ENCODE measurements at regions not wholly inside any gene's neighbourhood (a gene's known extent, or its start where the extent isn't known, plus 50 kb on each side); places are given as distances from the start of the nearest gene placed in this dataset.

- DNase-seq = no peak
These were observed 109.4 kb upstream of the GPRIN3 start for GRCh38 chr4:89416960-89417359.

- DNase-seq = no peak
These were observed 105.9 kb upstream of the GPRIN3 start for GRCh38 chr4:89413518-89413917.

GRCh38 chr4:89411539-89412309 lies 104.1 kb upstream of the GPRIN3 start:
- DNase-seq = peak; percentile 17

GRCh38 chr4:89410687-89411086 lies 103.1 kb upstream of the GPRIN3 start:
- DNase-seq = no peak

GRCh38 chr4:89404530-89404929 lies 96.9 kb upstream of the GPRIN3 start:
- no peak for DNase-seq

GRCh38 chr4:89403826-89404225 lies 96.2 kb upstream of the GPRIN3 start:
- DNase-seq = no peak

- no peak for DNase-seq
These were observed 92.9 kb upstream of the GPRIN3 start for GRCh38 chr4:89400287-89401035.

- DNase-seq = no peak
These were observed 91.0 kb upstream of the GPRIN3 start for GRCh38 chr4:89398644-89399043.

GRCh38 chr4:89398146-89398545 lies 90.5 kb upstream of the GPRIN3 start:
- DNase-seq = no peak

GRCh38 chr4:89397441-89397840 lies 89.8 kb upstream of the GPRIN3 start:
- DNase-seq = no peak

GRCh38 chr4:89382439-89382838 lies 74.8 kb upstream of the GPRIN3 start:
- no peak for DNase-seq

- DNase-seq = no peak
These were observed 73.4 kb upstream of the GPRIN3 start for GRCh38 chr4:89380980-89381379.

- no peak for DNase-seq
These were observed 72.0 kb upstream of the GPRIN3 start for GRCh38 chr4:89379511-89380044.

- DNase-seq = no peak
These were observed 65.8 kb upstream of the GPRIN3 start for GRCh38 chr4:89373394-89373793.

GRCh38 chr4:89371614-89372013 lies 64.0 kb upstream of the GPRIN3 start:
- peak; percentile 26 for DNase-seq

GRCh38 chr4:89369581-89369980 lies 62.0 kb upstream of the GPRIN3 start:
- peak; percentile 27 for DNase-seq

GRCh38 chr4:89368861-89369260 lies 61.3 kb upstream of the GPRIN3 start:
- DNase-seq = no peak

GRCh38 chr4:89365776-89366175 lies 58.2 kb upstream of the GPRIN3 start:
- no peak for DNase-seq

GRCh38 chr4:89365375-89365774 lies 57.8 kb upstream of the GPRIN3 start:
- no peak for DNase-seq

GRCh38 chr4:89364541-89364940 lies 56.9 kb upstream of the GPRIN3 start:
- no peak for DNase-seq

- DNase-seq = no peak
These were observed 56.2 kb upstream of the GPRIN3 start for GRCh38 chr4:89363786-89364185.

- DNase-seq = no peak
These were observed 51.5 kb upstream of the GPRIN3 start for GRCh38 chr4:89358935-89359638.

GRCh38 chr4:89357787-89358186 lies 50.2 kb upstream of the GPRIN3 start:
- DNase-seq = no peak
